SK-N-SH (cell line): ENCODE measurements at regions not wholly inside any gene's neighbourhood (a gene's known extent, or its start where the extent isn't known, plus 50 kb on each side); places are given as distances from the start of the nearest gene placed in this dataset.

ENCODE experiments used
- CTCF ChIA-PET: fragments of 300-600, 350-600 bp; formaldehyde crosslinking; extraction: SDS; loops from one replicate; lab custom pipeline; 2021; lab: Yijun Ruan, JAX
- POLR2A ChIA-PET: fragments of 350-600 bp; sonication (Branson Sonifier 250); formaldehyde crosslinking; extraction: SDS; loops from one replicate; lab custom pipeline; 2020; ENCODE audit warnings: antibody characterized with exemption, inconsistent platforms; lab: Yijun Ruan, JAX
- DNase-seq: peaks from one replicate; pipeline ENCODE4 v3.0.0; 2012
- H2AFZ ChIP-seq: fragments of 200-600 bp; sonication (generic); 2 replicates; pipeline ENCODE4 v1.8.1; 2016; ENCODE audit warnings: antibody characterized with exemption, mild to moderate bottlenecking, low read depth
- H3F3A ChIP-seq: fragments of 200-600 bp; sonication (generic); replicated peaks from 2 replicates; pipeline ENCODE3; 2016; ENCODE audit warnings: antibody characterized with exemption, mild to moderate bottlenecking; ENCODE audit not compliant: insufficient read depth
- H3K27ac ChIP-seq, 2 experiments: fragments of 200-500 bp in 1 of 2; fragments of 200-600 bp in 1 of 2; sonication (Bioruptor generic) in 1 of 2; sonication (generic), shearing (Covaris generic) in 1 of 2; 2 replicates each; pipeline versions ENCODE4 v1.5.1 to v1.6.1; 2014 to 2016; ENCODE audit warnings: low read depth in 2 of 2, inconsistent platforms in 1 of 2, low read length in 1 of 2, mild to moderate bottlenecking in 1 of 2, mixed read lengths in 1 of 2
- H3K27me3 ChIP-seq: fragments of 200-600 bp; sonication (generic), shearing (Covaris generic); 2 replicates; pipeline ENCODE4 v1.6.1; 2016; ENCODE audit warnings: mixed run types; ENCODE audit not compliant: insufficient read depth
- H3K36me3 ChIP-seq, 2 experiments: fragments of 200-500 bp in 1 of 2; fragments of 200-600 bp in 1 of 2; sonication (Bioruptor generic) in 1 of 2; sonication (generic) in 1 of 2; replicated peaks in 1 of 2; 2 replicates each; pipeline versions ENCODE3 to v1.5.1; 2014 to 2016; ENCODE audit warnings: low read length in 1 of 2, mild to moderate bottlenecking in 1 of 2; ENCODE audit not compliant: insufficient read depth in 2 of 2, control insufficient read depth in 1 of 2
- H3K4me1 ChIP-seq, 2 experiments: fragments of 200-500 bp in 1 of 2; fragments of 200-600 bp in 1 of 2; sonication (Bioruptor generic) in 1 of 2; sonication (generic), shearing (Covaris generic) in 1 of 2; 2 replicates each; pipeline versions ENCODE4 v1.5.1 to v1.6.1; 2014 to 2016; ENCODE audit warnings: low read depth in 1 of 2, low read length in 1 of 2, mixed run types in 1 of 2; ENCODE audit not compliant: insufficient read depth in 2 of 2, control insufficient read depth in 1 of 2
- H3K4me2 ChIP-seq: fragments of 200-600 bp; sonication (generic), shearing (Covaris generic); 2 replicates; pipeline ENCODE4 v1.6.1; 2017; ENCODE audit warnings: mixed run types
- H3K4me3 ChIP-seq, 2 experiments: fragments of 200-500 bp in 1 of 2; fragments of 200-600 bp in 1 of 2; sonication (Bioruptor generic) in 1 of 2; sonication (generic), shearing (Covaris generic) in 1 of 2; 2 replicates each; pipeline versions ENCODE4 v1.5.1 to v1.8.1; 2014 to 2016; ENCODE audit warnings: low read depth in 2 of 2, inconsistent platforms in 1 of 2, low read length in 1 of 2, mild to moderate bottlenecking in 1 of 2, mixed read lengths in 1 of 2, moderate library complexity in 1 of 2
- H3K79me2 ChIP-seq: fragments of 200-600 bp; sonication (generic); 2 replicates; pipeline ENCODE4 v1.8.1; 2017; ENCODE audit warnings: mild to moderate bottlenecking; ENCODE audit not compliant: insufficient read depth
- H3K9ac ChIP-seq: fragments of 200-600 bp; sonication (generic); 2 replicates; pipeline ENCODE4 v1.6.1; 2017; ENCODE audit warnings: mixed run types
- H3K9me2 ChIP-seq: fragments of 200-600 bp; sonication (generic); 2 replicates; pipeline ENCODE4 v1.6.1; 2017; ENCODE audit warnings: mixed run types
- H3K9me3 ChIP-seq: fragments of 200-600 bp; sonication (generic); 2 replicates; pipeline ENCODE4 v1.6.1; 2017; ENCODE audit warnings: mixed run types, mild to moderate bottlenecking, moderate library complexity
- H4K20me1 ChIP-seq: fragments of 200-600 bp; sonication (generic); 2 replicates; pipeline ENCODE4 v1.6.1; 2017; ENCODE audit warnings: mild to moderate bottlenecking, mixed run types; ENCODE audit not compliant: insufficient read depth
- CHD2 ChIP-seq: fragments of 150-350 bp; IDR thresholded peaks from 2 replicates; pipeline ENCODE4 v1.6.1; 2018; ENCODE audit warnings: low read length; ENCODE audit not compliant: partially characterized antibody
- CTCF ChIP-seq: fragments of 200-600 bp; sonication (generic); IDR thresholded peaks from 2 replicates; pipeline ENCODE4 v1.6.1; 2017; ENCODE audit warnings: antibody characterized with exemption, mild to moderate bottlenecking, moderate library complexity
- ELF1 ChIP-seq: IDR thresholded peaks from 2 replicates; pipeline ENCODE4 v1.4.0; 2012
- EP300 ChIP-seq, 2 experiments: IDR thresholded peaks; 2 replicates each; pipeline versions ENCODE4 v1.4.0 to v1.6.1; 2012; ENCODE audit warnings: borderline replicate concordance in 1 of 2, low read depth in 1 of 2, low read length in 1 of 2
- EZH2phosphoT487 ChIP-seq: fragments of 200-600 bp; sonication (generic); IDR thresholded peaks from 2 replicates; pipeline ENCODE4 v1.6.1; 2017; ENCODE audit warnings: low read depth, mixed run types, mild to moderate bottlenecking, antibody characterized with exemption, moderate library complexity, borderline replicate concordance
- FOSL2 ChIP-seq: IDR thresholded peaks from 2 replicates; pipeline ENCODE4 v1.4.0; 2012; ENCODE audit warnings: low read depth, mild to moderate bottlenecking, moderate library complexity, borderline replicate concordance
- FOXM1 ChIP-seq: IDR thresholded peaks from 2 replicates; pipeline ENCODE4 v1.4.0; 2012; ENCODE audit warnings: low read depth, mild to moderate bottlenecking
- GABPA ChIP-seq: IDR thresholded peaks from 2 replicates; pipeline ENCODE4 v1.4.0; 2012; ENCODE audit warnings: low read depth, mild to moderate bottlenecking
- JUND ChIP-seq: IDR thresholded peaks from 2 replicates; pipeline ENCODE4 v1.4.0; 2012
- MEF2A ChIP-seq: IDR thresholded peaks from 2 replicates; pipeline ENCODE4 v1.4.0; 2012; ENCODE audit warnings: low read depth, borderline replicate concordance
- MXI1 ChIP-seq: IDR thresholded peaks from 2 replicates; pipeline ENCODE4 v1.6.1; 2012; ENCODE audit warnings: mild to moderate bottlenecking, low read depth, low read length, improper control_type of control experiment
- NFIC ChIP-seq: IDR thresholded peaks from 2 replicates; pipeline ENCODE4 v1.4.0; 2012; ENCODE audit warnings: borderline replicate concordance
- NRF1 ChIP-seq: IDR thresholded peaks from 2 replicates; pipeline ENCODE4 v1.6.1; 2012; ENCODE audit warnings: low read depth, mild to moderate bottlenecking, low read length
- POLR2AphosphoS5 ChIP-seq: IDR thresholded peaks from 2 replicates; pipeline ENCODE4 v1.6.1; 2012; ENCODE audit warnings: low read depth, low read length
- RAD21 ChIP-seq: IDR thresholded peaks from 2 replicates; pipeline ENCODE4 v1.6.1; 2012; ENCODE audit warnings: mild to moderate bottlenecking, low read length
- REST ChIP-seq: IDR thresholded peaks from 2 replicates; pipeline ENCODE4 v1.6.1; 2012; ENCODE audit warnings: mild to moderate bottlenecking, low read depth, low read length, moderate library complexity
- RFX5 ChIP-seq: IDR thresholded peaks from 2 replicates; pipeline ENCODE4 v1.6.1; 2012; ENCODE audit warnings: mild to moderate bottlenecking, improper control_type of control experiment, low read length
- SMC3 ChIP-seq: IDR thresholded peaks from 2 replicates; pipeline ENCODE4 v1.6.1; 2012; ENCODE audit warnings: low read depth, low read length, improper control_type of control experiment
- TAF1 ChIP-seq: IDR thresholded peaks from 2 replicates; pipeline ENCODE4 v1.6.1; 2012; ENCODE audit warnings: low read depth, mild to moderate bottlenecking, low read length, moderate library complexity, borderline replicate concordance
- TCF12 ChIP-seq: IDR thresholded peaks from 2 replicates; pipeline ENCODE4 v1.4.0; 2012
- TEAD4 ChIP-seq: IDR thresholded peaks from 2 replicates; pipeline ENCODE4 v1.4.0; 2012; ENCODE audit warnings: mild to moderate bottlenecking, borderline replicate concordance; ENCODE audit not compliant: insufficient read depth
- USF2 ChIP-seq: fragments of 150-350 bp; IDR thresholded peaks from 2 replicates; pipeline ENCODE4 v1.6.1; 2017; ENCODE audit warnings: antibody characterized with exemption, low read length, low read depth, borderline replicate concordance
- YY1 ChIP-seq: IDR thresholded peaks from 2 replicates; pipeline ENCODE4 v1.4.0; 2012; ENCODE audit warnings: low read depth, mild to moderate bottlenecking
- WGBS: methylation state at CpG from one replicate; pipeline ENCODE4 v1.1.6; 2017; ENCODE audit warnings: low lambda C conversion rate; 5-methylcytosine and 5-hydroxymethylcytosine counted together

GRCh38 chr5:118146824-118147223 is 841.5 kb downstream of the DTWD2 start:
- H3K4me1 ChIP-seq = no peaks in the 10 kb centered on the region
- no peaks in the 10 kb centered on the region for H3K9me2 ChIP-seq
- POLR2A ChIA-PET = no interaction called here
- CTCF ChIA-PET = no interaction called here
- H4K20me1 ChIP-seq = no peaks in the 10 kb centered on the region
- TF ChIP-seq EP300 (IDR thresholded peaks at IDR 0.05; ENCODE audit: borderline replicate concordance in 1 of 2, low read depth in 1 of 2, low read length in 1 of 2) (no peak), TEAD4 (no peak), NFIC (no peak), MXI1 (no peak), TAF1 (no peak), RAD21 (no peak), CTCF (no peak), JUND (no peak), EZH2phosphoT487 (no peak), FOXM1 (no peak), NRF1 (no peak), FOSL2 (no peak)
- 14% methylated on average over 3 of the region's 3 CpGs for WGBS
- no peak overlapping the region for H3K4me2 ChIP-seq
- H3F3A ChIP-seq = no peaks in the 10 kb centered on the region
- H3K9ac ChIP-seq = no peak overlapping the region
- no peak overlapping the region for H2AFZ ChIP-seq
- H3K9me3 ChIP-seq = 0 out of 2 replicates have a peak, but pooled peaks cover 3% of the 10 kb centered on the region
- no peaks in the 10 kb centered on the region for H3K36me3 ChIP-seq
- no peaks in the 10 kb centered on the region for H3K79me2 ChIP-seq
- H3K27ac ChIP-seq = no peak overlapping the region
- no peak overlapping the region for H3K4me3 ChIP-seq
- no peak for DNase-seq
- no peaks in the 10 kb centered on the region for H3K27me3 ChIP-seq

GRCh38 chr5:118144540-118144939 is 843.8 kb downstream of the DTWD2 start:
- Histone ChIP-seq H3K4me3 (no peak overlapping the region), H3K36me3 (no peaks in the 10 kb centered on the region), H2AFZ (no peak overlapping the region), H3K27me3 (no peaks in the 10 kb centered on the region), H3F3A (no peaks in the 10 kb centered on the region), H3K9me3 (no peaks in the 10 kb centered on the region), H4K20me1 (no peaks in the 10 kb centered on the region), H3K9ac (no peak overlapping the region), H3K79me2 (no peaks in the 10 kb centered on the region), H3K4me2 (no peak overlapping the region), H3K27ac (no peak overlapping the region), H3K9me2 (no peaks in the 10 kb centered on the region), H3K4me1 (no peaks in the 10 kb centered on the region)
- CTCF ChIA-PET = no interaction called here
- DNase-seq = no peak
- WGBS = 14% methylated on average over 2 of the region's 2 CpGs
- POLR2A ChIA-PET = no interaction called here
- TF ChIP-seq REST = no peak
- no peak for TF ChIP-seq CHD2
- TF ChIP-seq GABPA = no peak
- no peak for TF ChIP-seq SMC3
- TF ChIP-seq MEF2A = no peak
- TF ChIP-seq ELF1 = no peak
- no peak for TF ChIP-seq CTCF
- no peak for TF ChIP-seq NRF1
- no peak for TF ChIP-seq USF2
- TF ChIP-seq NFIC = no peak
- no peak for TF ChIP-seq JUND
- no peak for TF ChIP-seq YY1
- TF ChIP-seq TCF12 = no peak
- no peak for TF ChIP-seq POLR2AphosphoS5
- no peak for TF ChIP-seq RFX5
- no peak for TF ChIP-seq EZH2phosphoT487
